Psoas muscle (tissue), 7 donors: ENCODE measurements at regions not wholly inside any gene's neighbourhood (a gene's known extent, or its start where the extent isn't known, plus 50 kb on each side); places are given as distances from the start of the nearest gene placed in this dataset.

Experiments
- ATAC-seq, 4 donors: fragments of 200-7000 bp; cut with Tn5 transposase; one replicate each; pipeline ENCODE4 v1.9.1; 2020; ENCODE audit warnings: moderate library complexity in 3 of 4, mild to moderate bottlenecking in 2 of 4
- DNase-seq, 2 donors: peaks; one replicate each; pipeline ENCODE4 v3.0.0-alpha.2; 2020
- H3K27ac ChIP-seq: fragments of 200-600 bp; one replicate; pipeline ENCODE4 v1.8.0; 2022
- H3K27me3 ChIP-seq, 3 donors: fragments of 200-600 bp in 1 of 3; one replicate each; pipeline versions ENCODE4 v1.6.1 to v1.8.0; 2013 to 2022; ENCODE audit warnings: low read length in 2 of 3, mild to moderate bottlenecking in 2 of 3, moderate library complexity in 1 of 3; ENCODE audit not compliant: insufficient read depth in 3 of 3
- H3K36me3 ChIP-seq, 2 donors: fragments of 200-600 bp in 1 of 2; one replicate each; pipeline versions ENCODE4 v1.6.1 to v1.8.0; 2013 to 2022; ENCODE audit warnings: low read depth in 1 of 2, mild to moderate bottlenecking in 1 of 2, moderate library complexity in 1 of 2; ENCODE audit not compliant: insufficient read depth in 1 of 2
- H3K4me1 ChIP-seq: fragments of 200-600 bp; one replicate; pipeline ENCODE4 v1.8.0; 2022
- H3K4me3 ChIP-seq: fragments of 200-600 bp; one replicate; pipeline ENCODE4 v1.8.0; 2022; ENCODE audit warnings: mild to moderate bottlenecking
- H3K9me3 ChIP-seq: fragments of 200-600 bp; one replicate; pipeline ENCODE4 v1.8.0; 2022
- CTCF ChIP-seq: fragments of 200-600 bp; IDR thresholded peaks from one replicate; pipeline ENCODE4 v1.8.0; 2022; ENCODE audit warnings: antibody characterized with exemption
- WGBS, 3 donors: extraction: QIAGEN DNeasy Blood & Tissue Kit; methylation state at CpG; one replicate each; pipeline versions ENCODE4 v1.1.6 to v1.1.7; 2013; 5-methylcytosine and 5-hydroxymethylcytosine counted together
- intact Hi-C, 2 donors: fragments of 100-400 bp; cut with DNase I; formaldehyde crosslinking; loops; one replicate each; pipeline versions ENCODE4 v1.11.0 to v1.14.2; 2022
- donor health status: healthy with polysubstance abuse.
- donor health status: DM: no; HTN: no; CAD: no; lungs with moderate emphysema.
- donor health status: Bipolar disorder and iron deficiency.
- donor health status: healthy.
- donor health status: DM: yes; HTN: yes; CAD: no.
- donor health status: DM: no; HTN: no; CAD: no.
- donor health status: DM: yes; HTN: yes; CAD: no.

GRCh38 chr6:21984561-21984960 is 312.3 kb downstream of the PRL start:
- Histone ChIP-seq H3K27me3 (no peaks in the 10 kb centered on the region), H3K4me3 (no peak overlapping the region), H3K4me1 (no peaks in the 10 kb centered on the region), H3K27ac (no peak overlapping the region), H3K36me3 (no peaks in the 10 kb centered on the region), H3K9me3 (no peaks in the 10 kb centered on the region)
- intact Hi-C loops, result no loop called here
- TF ChIP-seq CTCF, result no peak
- WGBS, 3 donors, result 0 to 19% (median 7%) methylated on average over 1 of the region's 1 CpG
- ATAC-seq, result no peak
- DNase-seq, result no peak

DNA sequence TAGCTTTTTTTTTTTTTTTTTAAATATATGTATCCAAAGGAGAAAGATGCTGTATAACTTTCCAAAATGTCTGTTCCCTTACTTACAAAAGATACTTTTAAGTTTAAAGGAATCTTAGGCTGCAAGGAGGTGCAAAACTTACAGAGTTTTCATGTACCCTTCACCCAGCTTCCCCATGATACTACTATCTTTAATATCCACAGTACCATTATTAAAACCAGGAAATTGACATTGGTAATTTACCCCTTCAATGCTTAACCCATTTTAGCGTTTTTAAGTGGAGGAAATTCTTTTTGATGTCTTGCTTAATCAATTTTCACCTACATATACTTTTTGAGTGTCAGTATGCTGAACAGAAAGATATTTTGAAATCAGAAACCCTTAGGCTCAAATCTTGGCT is 310.9 kb downstream of the PRL start:
- no peaks in the 10 kb centered on the region for H3K9me3 ChIP-seq
- H3K27ac ChIP-seq, result no peak overlapping the region
- DNase-seq (no peak), ATAC-seq (no peak)
- WGBS, 3 donors, result 77 to 87% (median 86%) methylated on average over 1 of the region's 1 CpG
- no peak for TF ChIP-seq CTCF
- H3K36me3 ChIP-seq, result no peaks in the 10 kb centered on the region
- intact Hi-C loops, result no loop called here
- H3K27me3 ChIP-seq, result no peaks in the 10 kb centered on the region
- H3K4me1 ChIP-seq, result no peaks in the 10 kb centered on the region
- no peak overlapping the region for H3K4me3 ChIP-seq

- no peak for ATAC-seq
- TF ChIP-seq CTCF, result no peak
Observed at GRCh38 chr6:21986703-21987102, 310.1 kb downstream of the PRL start.

DNA sequence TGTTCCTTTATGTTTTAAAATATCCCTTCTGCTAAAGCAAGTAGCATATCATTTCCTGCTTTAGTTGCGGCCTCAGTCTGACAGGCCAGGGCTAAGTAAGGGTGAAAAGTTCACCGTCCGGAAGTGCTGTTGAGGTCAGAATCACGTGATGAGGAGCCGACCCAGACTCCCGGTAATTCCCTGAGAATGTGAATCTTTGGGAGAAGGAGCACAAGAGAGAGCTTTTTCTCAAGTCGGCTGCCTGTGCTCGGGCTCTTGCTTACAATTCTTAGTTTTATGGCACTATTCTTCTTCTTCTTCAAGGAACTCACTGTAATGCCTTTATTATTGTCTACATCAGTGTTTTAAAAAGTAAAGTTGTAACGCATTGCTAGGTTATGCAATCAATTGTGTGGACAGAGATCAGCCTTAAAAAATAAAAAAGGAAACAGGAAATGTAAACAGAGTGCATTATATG is 309.3 kb downstream of the PRL start:
- peak; percentile 58 to 73 for DNase-seq
- ATAC-seq, result peak; percentile 67 to 84 (median 71)
- intact Hi-C loops, result no loop called here
- WGBS, 3 donors, result 7 to 14% (median 7%) methylated on average over 9 of the region's 9 CpGs
- Histone ChIP-seq H3K36me3 (no peaks in the 10 kb centered on the region), H3K27me3 (no peaks in the 10 kb centered on the region), H3K9me3 (no peaks in the 10 kb centered on the region), H3K27ac (peak overlapping the region; percentile 60), H3K4me1 (no peaks in the 10 kb centered on the region), H3K4me3 (peak overlapping the region; percentile 33)
- no peak for TF ChIP-seq CTCF

More at GRCh38 chr6:21986703-21987102, 310.1 kb downstream of the PRL start:
- WGBS, 3 donors, result 52 to 79% (median 74%) methylated on average over 6 of the region's 6 CpGs
- intact Hi-C loops, result no loop called here
- no peaks in the 10 kb centered on the region for H3K27me3 ChIP-seq
- no peaks in the 10 kb centered on the region for H3K4me1 ChIP-seq
- peak overlapping the region; percentile 60 for H3K27ac ChIP-seq
- H3K4me3 ChIP-seq, result no peak overlapping the region
- DNase-seq, result no peak
- H3K36me3 ChIP-seq, result no peaks in the 10 kb centered on the region
- no peaks in the 10 kb centered on the region for H3K9me3 ChIP-seq

DNA sequence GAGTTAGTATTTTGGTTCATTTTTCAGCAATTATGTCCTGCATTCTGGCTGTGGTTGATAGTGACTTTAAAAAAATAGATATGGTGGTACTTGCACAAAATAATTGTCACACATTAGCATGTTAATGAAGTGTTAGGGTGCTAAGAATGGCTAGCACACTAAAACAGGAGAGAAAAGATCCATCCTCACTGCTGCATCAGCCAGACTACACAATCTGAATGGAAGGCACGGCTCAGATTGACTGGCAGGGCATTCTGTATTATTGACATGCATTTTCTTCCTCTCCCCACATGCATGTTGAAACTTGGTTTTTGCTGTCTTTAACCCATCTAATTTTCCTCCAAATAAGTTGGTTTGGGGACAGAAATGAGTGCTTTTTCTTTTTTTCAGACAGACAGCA is 306.3 kb downstream of the PRL start:
- Histone ChIP-seq H3K4me3 (no peak overlapping the region), H3K4me1 (no peaks in the 10 kb centered on the region), H3K36me3 (no peaks in the 10 kb centered on the region), H3K27ac (no peak overlapping the region), H3K27me3 (no peaks in the 10 kb centered on the region), H3K9me3 (no peaks in the 10 kb centered on the region)
- no peak for DNase-seq
- WGBS, 3 donors, result 74 to 79% (median 75%) methylated on average over 1 of the region's 1 CpG
- TF ChIP-seq CTCF, result no peak
- no peak for ATAC-seq
- intact Hi-C loops, result no loop called here
